Fibroblast of lung (primary cell): ENCODE measurements at regions not wholly inside any gene's neighbourhood (a gene's known extent, or its start where the extent isn't known, plus 50 kb on each side); places are given as distances from the start of the nearest gene placed in this dataset.

ENCODE experiments used
- DNase-seq, 2 donors: peaks; one replicate each; pipeline versions ENCODE4 v3.0.0 to v3.0.0-alpha.2; 2010; ENCODE audit warnings: low read depth in 2 of 2
- H2AFZ ChIP-seq: 2 replicates; pipeline ENCODE4 v1.5.1; 2012; ENCODE audit warnings: low read length, control low read depth, inconsistent platforms
- H3K27ac ChIP-seq: 2 replicates; pipeline ENCODE4 v1.5.1; 2011; ENCODE audit warnings: low read length, control low read depth; ENCODE audit not compliant: insufficient read depth
- H3K27me3 ChIP-seq: 2 replicates; pipeline ENCODE4 v1.5.1; 2011; ENCODE audit warnings: mild to moderate bottlenecking, low read length; ENCODE audit not compliant: control insufficient read depth, insufficient read depth
- H3K36me3 ChIP-seq: 2 replicates; pipeline ENCODE4 v1.5.1; 2011; ENCODE audit warnings: low read length; ENCODE audit not compliant: control insufficient read depth, insufficient read depth
- H3K4me1 ChIP-seq: 2 replicates; pipeline ENCODE4 v1.5.1; 2011; ENCODE audit warnings: low read length; ENCODE audit not compliant: control insufficient read depth, insufficient read depth; ENCODE audit errors: extremely low read depth
- H3K4me2 ChIP-seq: 2 replicates; pipeline ENCODE4 v1.5.1; 2011; ENCODE audit warnings: low read length, control low read depth; ENCODE audit not compliant: insufficient read depth; ENCODE audit errors: extremely low read depth
- H3K4me3 ChIP-seq, 4 experiments: fragments of 200-600 bp in 1 of 4; sonication (generic) in 1 of 4; replicated peaks in 1 of 4; 2 replicates each; pipeline ENCODE4 v1.5.1; 2011 to 2016; ENCODE audit warnings: low read length in 4 of 4, low read depth in 3 of 4, mild to moderate bottlenecking in 3 of 4, control low read depth in 2 of 4, inconsistent platforms in 1 of 4, mixed read lengths in 1 of 4; ENCODE audit not compliant: insufficient read depth in 1 of 4; ENCODE audit errors: control extremely low read depth in 1 of 4
- H3K79me2 ChIP-seq: 2 replicates; pipeline ENCODE4 v1.5.1; 2012; ENCODE audit warnings: mild to moderate bottlenecking, low read length, inconsistent platforms; ENCODE audit not compliant: control insufficient read depth, insufficient read depth
- H3K9ac ChIP-seq: 2 replicates; pipeline ENCODE4 v1.5.1; 2011; ENCODE audit warnings: mild to moderate bottlenecking, low read length, control low read depth; ENCODE audit not compliant: insufficient read depth
- H3K9me3 ChIP-seq: 2 replicates; pipeline ENCODE4 v1.5.1; 2012; ENCODE audit warnings: low read depth, low read length; ENCODE audit not compliant: control insufficient read depth, insufficient read depth
- H4K20me1 ChIP-seq: 2 replicates; pipeline ENCODE4 v1.5.1; 2011; ENCODE audit warnings: low read length; ENCODE audit not compliant: control insufficient read depth, insufficient read depth; ENCODE audit errors: extremely low read depth
- CTCF ChIP-seq, 2 donors: IDR thresholded peaks in 1 of 2; conservative IDR thresholded peaks in 1 of 2; 1 replicate in 1 of 2; 2 replicates in 1 of 2; pipeline ENCODE4 v1.5.1; 2011 to 2012; ENCODE audit warnings: low read length in 2 of 2, control low read depth in 1 of 2, inconsistent platforms in 1 of 2, low read depth in 1 of 2, mild to moderate bottlenecking in 1 of 2
- EZH2 ChIP-seq: IDR thresholded peaks from 2 replicates; pipeline ENCODE4 v1.5.1; 2012; ENCODE audit warnings: low read length, control low read depth, mild to moderate bottlenecking; ENCODE audit errors: missing control alignments

- H3K4me3 ChIP-seq = no peak overlapping the region
- H3K4me2 ChIP-seq = no peak overlapping the region
- no peaks in the 10 kb centered on the region for H3K9me3 ChIP-seq
- H3K27me3 ChIP-seq = no peaks in the 10 kb centered on the region
- H3K4me1 ChIP-seq = no peaks in the 10 kb centered on the region
- H3K79me2 ChIP-seq = no peaks in the 10 kb centered on the region
- H2AFZ ChIP-seq = no peak overlapping the region
- H4K20me1 ChIP-seq = no peaks in the 10 kb centered on the region
- no peak overlapping the region for H3K27ac ChIP-seq
- H3K9ac ChIP-seq = no peak overlapping the region
- H3K36me3 ChIP-seq = no peaks in the 10 kb centered on the region
- DNase-seq = peak in 1 of 2 donors; percentile 1
- TF ChIP-seq CTCF (conservative IDR thresholded peaks at IDR 0.05 in 1 of 2, IDR thresholded peaks at IDR 0.05 in 1 of 2; ENCODE audit: low read depth in 1 of 2, low read length in 2 of 2) (no peak), EZH2 (no peak)
Observed at GRCh38 chr17:68657166-68657565, 56.0 kb upstream of the FAM20A start.

- no peaks in the 10 kb centered on the region for H3K4me1 ChIP-seq
Observed at GRCh38 chr17:68656666-68657065, 55.5 kb upstream of the FAM20A start.

More at GRCh38 chr17:68656666-68657065, 55.5 kb upstream of the FAM20A start:
- Histone ChIP-seq H3K36me3 (no peaks in the 10 kb centered on the region), H3K9ac (no peak overlapping the region), H3K27ac (no peak overlapping the region), H3K79me2 (no peaks in the 10 kb centered on the region), H3K9me3 (no peaks in the 10 kb centered on the region), H3K4me3 (no peak overlapping the region), H3K4me2 (no peak overlapping the region), H2AFZ (no peak overlapping the region), H4K20me1 (no peaks in the 10 kb centered on the region), H3K27me3 (no peaks in the 10 kb centered on the region)
- no peak for DNase-seq
- TF ChIP-seq CTCF (conservative IDR thresholded peaks at IDR 0.05 in 1 of 2, IDR thresholded peaks at IDR 0.05 in 1 of 2; ENCODE audit: low read depth in 1 of 2, low read length in 2 of 2) (no peak), EZH2 (no peak)
